OCI-M1 (cell line): ENCODE measurements at regions not wholly inside any gene's neighbourhood (a gene's known extent, or its start where the extent isn't known, plus 50 kb on each side); places are given as distances from the start of the nearest gene placed in this dataset.

Experiments used
- DNase-seq: peaks from one replicate; lab custom pipeline; 2025; lab: John Stamatoyannopoulos, UW

DNA sequence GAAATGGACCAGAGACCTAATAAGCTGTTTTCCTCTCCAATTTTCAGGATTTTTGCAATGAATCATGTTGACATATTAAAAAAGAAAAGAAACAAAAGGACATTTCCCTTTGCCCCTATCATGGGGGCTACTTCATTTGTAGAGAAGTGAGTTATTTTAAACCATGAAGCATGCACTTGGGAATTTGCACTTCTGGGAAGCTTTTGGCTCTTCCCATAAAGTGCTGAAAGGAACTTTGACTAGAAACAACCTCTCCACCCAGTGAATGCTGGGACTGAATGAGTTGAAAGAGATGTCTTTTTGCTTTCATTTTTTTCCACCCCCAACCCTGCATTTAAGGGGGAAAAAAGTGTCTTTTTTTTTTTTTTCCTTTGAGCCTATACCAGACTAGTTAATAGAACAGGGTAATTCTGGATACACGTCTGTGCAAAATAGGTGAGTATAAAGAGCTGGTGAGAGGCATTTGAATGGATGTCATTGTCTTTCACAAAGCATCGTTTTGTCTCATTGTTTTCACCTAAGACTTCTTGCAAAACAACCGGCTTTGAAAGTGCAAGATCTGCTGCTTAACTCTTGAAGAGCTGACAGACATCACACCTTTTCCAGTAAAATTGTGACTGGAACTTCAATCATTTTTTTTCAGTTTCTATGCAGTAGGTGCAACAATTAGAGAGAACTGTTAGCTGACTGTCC is 138.7 kb upstream of the BACH2 start:
- DNase-seq: no peak

GRCh38 chr6:90434094-90434493 is 137.5 kb upstream of the BACH2 start:
- DNase-seq: no peak

- no peak for DNase-seq
Measured at GRCh38 chr6:90432937-90433336, 136.3 kb upstream of the BACH2 start.

DNA sequence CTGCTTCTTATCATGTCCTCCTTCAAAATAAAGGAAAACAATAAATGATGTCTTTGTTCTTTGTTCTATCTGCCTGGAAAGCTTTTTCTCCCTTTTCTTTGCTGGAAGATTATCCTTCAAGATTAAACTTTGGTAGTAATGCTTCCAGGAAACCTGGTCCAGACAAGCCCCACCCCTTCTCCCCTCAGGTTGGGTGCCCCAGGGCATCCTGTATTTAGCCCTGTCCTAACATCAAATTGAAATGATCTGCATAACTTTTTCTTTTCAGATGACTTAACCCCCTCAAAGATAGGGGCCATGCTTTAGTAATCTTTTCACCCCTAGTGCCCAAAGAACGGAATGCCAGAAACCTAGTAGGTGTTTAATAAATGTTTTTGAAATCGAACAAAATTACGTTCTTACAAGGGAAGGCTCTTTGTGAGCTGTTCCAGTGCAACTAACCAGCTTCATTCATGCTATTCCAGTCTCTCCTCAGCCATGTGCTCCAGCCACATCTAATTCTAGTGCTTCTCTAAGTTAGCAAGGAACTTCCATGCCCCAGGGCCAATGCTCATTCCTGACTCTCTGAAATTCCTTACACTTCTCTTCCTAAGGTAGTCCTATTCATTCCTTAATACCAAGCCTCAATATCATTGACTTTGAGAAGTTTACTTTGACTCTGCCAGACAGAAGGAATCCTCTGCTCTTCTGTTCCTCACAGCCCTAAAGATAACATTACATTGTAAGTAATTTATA is 135.6 kb upstream of the BACH2 start:
- DNase-seq: no peak

- DNase-seq: no peak
Measured at GRCh38 chr6:90431576-90431975, 134.9 kb upstream of the BACH2 start.

GRCh38 chr6:90429713-90430112 is 133.1 kb upstream of the BACH2 start:
- DNase-seq: peak; percentile 54

DNA sequence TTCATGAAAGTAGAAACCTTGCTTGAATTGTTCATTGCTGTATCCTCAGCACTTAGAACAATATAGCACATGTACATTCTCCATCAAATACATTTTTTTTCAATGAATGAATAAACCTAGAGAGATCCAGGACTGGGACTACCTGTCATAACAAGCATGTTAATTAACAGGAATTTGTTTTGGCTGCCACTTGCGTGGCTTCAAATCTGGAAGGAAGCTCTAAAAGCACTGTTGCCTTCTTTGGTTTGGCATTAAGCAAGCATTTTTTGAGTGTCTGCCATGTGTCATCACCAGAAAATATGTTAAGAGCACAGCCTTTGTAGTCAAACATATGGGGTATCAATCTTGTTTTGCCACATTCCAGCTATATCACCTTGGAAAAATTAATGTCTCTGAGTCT is 131.9 kb upstream of the BACH2 start:
- no peak for DNase-seq

DNA sequence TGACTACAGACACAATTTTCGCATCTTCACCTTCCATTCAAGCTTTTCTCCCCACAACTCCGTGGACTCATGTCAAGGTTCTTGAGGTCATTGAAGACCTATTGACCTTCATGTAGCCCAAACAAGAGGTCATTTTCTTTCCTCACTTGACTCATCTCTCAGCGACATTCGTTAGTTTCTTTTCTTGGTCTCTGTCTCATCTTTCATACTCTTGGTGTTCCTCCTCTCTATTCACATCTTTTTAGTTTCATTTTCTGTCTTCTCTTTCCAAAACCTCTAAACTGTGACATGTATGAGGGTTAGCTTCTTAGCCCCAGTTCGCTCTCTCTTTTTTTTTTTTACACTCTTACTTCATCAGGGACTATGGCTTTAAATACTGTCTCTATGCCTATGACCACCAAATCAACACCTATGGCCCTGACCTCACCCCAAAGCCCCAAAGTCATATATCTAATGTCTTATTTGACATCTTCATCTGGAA is 128.6 kb upstream of the BACH2 start:
- peak; percentile 44 for DNase-seq

- no peak for DNase-seq
Measured at GRCh38 chr6:90424580-90424979, 127.9 kb upstream of the BACH2 start.

- DNase-seq: peak; percentile 49
Measured at GRCh38 chr6:90421666-90422065, 125.0 kb upstream of the BACH2 start.

DNA sequence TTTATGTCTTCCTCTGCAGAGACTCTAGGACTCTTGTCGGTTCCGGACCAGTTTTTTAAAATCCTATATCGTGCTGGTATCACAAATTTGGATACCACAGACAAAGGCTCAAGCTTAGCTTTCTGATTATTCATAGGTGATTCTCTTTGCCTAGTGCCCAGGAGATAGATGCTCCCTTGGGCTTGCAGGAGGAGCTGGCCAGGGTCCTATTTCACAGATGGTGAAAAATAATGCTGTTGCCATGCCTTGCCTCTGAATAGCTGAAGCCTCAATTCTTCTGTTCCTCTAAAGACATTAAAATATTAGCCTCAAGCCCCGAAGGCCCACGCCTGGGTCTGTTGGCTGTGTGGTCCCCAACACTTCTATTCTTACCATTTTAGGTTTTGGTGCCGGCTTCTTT is 123.9 kb upstream of the BACH2 start:
- no peak for DNase-seq

DNA sequence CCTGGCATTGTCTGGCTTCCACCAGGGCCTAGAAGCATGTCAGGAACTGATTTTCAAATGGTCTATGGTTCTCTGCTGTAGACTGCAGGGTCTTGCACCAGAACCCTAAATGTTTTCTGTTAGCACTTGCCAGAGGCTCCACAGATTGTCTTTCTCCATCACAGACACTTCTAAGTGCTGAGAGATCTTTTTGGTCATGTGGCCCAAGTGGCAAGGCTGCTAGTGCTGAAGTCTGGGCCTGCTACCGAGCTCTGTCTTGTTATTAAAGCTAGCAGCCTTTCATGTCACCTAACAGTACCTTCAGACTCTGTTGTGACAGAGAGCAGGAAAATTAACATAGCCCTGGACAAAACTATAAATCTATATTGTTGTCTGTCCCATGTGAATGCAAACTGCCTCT is 120.7 kb upstream of the BACH2 start:
- DNase-seq: no peak

- DNase-seq: no peak
Measured at GRCh38 chr6:90416322-90416721, 119.7 kb upstream of the BACH2 start.

DNA sequence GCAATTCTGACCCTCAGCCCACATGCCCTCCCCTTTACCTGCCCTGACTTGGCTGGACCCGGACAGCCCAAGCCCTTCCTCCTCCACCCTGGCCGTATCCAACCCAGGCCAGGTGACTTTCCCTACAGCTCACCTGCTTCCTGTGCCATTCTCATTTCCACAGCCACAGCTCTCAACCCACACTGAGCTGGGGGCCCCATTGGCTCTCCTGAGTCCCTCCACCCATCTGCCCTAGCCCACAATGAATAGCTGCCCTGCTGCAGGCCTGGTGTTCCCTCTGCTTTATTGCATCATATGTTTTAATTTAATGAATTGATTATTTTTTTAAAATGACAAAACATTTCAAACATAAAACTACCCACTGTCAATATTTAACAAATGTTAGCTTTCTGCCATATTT is 118.5 kb upstream of the BACH2 start:
- no peak for DNase-seq

GRCh38 chr6:90414352-90414751 is 117.7 kb upstream of the BACH2 start:
- DNase-seq: no peak

GRCh38 chr6:90413867-90414266 is 117.2 kb upstream of the BACH2 start:
- no peak for DNase-seq

DNA sequence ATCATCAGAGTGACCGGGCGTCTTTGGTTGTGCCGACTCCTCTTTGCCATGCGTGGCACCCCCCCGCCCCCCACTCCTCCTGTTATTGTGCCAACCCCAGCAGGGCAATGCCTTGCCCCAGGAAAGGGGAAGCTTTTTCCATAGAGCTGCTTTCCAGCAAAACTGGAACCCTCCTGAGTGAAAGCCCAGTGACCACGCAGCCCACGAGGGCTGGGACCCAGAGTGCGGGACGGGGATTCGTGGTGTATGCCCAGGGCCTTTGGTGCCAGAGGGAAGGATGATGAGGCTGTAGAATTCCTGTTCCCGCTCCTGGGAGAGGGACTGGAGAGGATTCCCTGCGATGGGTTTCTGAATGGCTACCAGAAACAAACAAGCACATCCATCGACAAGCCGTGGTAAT is 116.8 kb upstream of the BACH2 start:
- no peak for DNase-seq

DNA sequence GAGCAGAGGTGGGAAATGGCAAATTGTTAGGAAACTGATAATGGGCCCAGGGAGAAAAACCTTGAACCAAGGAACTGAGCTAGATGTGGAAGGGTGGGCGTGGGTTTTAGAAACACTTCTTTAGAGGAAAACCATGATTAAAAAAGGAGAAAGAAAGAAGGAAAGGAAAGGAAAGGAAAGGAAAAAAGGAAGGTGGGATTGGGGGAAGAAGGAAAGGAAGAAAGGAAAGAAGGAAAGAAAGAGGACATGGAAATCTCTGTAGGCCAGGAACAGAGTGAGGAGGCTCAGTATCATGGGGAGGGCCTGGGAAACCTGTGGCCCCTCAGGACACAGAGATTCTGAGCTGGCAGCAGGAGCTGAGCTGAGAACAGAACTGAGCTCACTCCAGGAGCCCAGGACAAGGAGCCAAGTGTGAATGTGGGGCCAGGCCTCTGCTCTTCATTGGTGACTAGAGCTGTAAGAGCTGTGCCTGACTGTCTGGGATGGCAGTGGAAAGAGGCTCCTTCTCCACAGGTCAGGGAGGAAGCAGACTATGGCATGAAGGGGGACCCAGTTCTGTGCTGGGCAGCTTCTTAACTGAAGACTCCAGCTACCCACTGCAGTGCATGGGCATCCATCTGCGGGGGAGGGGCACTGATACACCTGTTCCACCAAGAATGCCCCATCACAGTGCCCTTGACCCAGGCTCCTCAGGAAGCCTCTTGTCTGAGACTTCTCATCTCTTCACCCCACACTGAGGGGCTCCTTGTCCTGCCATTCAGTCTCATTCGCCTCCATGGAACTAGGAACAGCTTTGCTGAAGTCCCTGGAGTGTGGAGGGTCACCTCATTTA is 116.1 kb upstream of the BACH2 start:
- no peak for DNase-seq

DNA sequence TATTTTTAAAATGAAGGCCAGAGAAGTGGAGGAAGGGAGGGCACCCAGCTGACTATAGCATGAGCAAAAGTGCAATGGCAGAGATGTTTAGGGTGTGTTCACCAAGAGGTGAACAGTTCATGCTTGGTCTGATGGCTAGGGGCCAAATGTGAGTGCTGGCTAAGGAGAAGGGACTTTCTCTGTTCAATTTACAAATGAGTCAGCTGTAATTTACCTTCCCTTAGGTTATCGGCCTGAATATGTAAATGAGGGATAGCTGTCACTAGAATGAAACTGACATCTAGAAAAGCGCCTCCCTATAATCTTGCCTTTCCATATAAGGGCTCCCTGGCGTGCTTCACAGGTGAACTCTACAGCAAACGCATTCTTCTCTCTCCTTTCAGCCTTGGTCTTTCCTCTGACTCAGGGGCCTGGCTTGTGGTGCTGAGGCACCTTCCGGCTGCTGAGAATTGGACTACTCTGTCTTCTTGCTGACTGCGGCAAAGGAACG is 114.7 kb upstream of the BACH2 start:
- no peak for DNase-seq

- no peak for DNase-seq
Measured at GRCh38 chr6:90409700-90410099, 113.1 kb upstream of the BACH2 start.

DNA sequence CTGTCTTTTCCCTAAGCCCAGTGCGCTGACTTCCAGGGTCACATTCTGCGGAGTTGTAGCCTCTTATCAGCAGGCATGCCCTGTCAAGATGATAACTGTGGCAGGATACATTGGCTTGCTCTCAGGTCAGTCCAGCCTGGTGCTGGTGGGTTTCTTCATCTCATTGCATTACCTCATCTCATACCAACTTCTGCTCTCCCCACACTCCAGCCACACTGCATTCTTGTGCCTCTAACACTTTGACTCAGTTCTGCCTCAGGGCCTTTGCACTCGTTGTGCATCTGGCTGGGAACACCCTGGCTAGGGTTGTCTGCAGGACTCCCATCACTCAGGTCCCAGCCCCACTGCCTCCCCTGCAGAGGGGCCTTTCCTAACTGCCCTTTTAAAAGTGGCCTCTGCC is 110.3 kb upstream of the BACH2 start:
- no peak for DNase-seq

- DNase-seq: peak; percentile 44
Measured at GRCh38 chr6:90406142-90406794, 109.6 kb upstream of the BACH2 start.
